ENCODE measurements at regions not wholly inside any gene's neighbourhood (a gene's known extent, or its start where the extent isn't known, plus 50 kb on each side); places are given as distances from the start of the nearest gene placed in this dataset.

DNA sequence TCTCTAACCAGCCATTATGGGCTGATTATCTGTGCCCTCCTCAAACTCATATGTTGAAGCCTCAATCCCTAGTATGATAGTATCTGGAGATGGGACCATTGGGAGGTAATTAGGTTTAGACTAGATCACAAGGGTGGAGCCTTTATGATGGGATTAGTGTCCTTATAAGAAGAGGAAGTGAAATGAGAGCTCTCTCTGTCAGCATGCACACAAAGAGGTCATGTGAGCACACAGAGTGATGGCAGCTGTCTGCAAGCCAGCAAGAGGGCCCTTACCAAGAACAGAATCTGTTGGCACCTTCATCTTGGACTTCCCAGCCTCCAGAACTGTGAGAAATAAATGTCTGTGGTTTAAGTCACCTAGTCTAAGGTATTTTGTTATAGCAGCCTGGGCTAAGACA, 101.9 kb downstream of the PCTP start:
- TF ChIP-seq, protein P1, sequence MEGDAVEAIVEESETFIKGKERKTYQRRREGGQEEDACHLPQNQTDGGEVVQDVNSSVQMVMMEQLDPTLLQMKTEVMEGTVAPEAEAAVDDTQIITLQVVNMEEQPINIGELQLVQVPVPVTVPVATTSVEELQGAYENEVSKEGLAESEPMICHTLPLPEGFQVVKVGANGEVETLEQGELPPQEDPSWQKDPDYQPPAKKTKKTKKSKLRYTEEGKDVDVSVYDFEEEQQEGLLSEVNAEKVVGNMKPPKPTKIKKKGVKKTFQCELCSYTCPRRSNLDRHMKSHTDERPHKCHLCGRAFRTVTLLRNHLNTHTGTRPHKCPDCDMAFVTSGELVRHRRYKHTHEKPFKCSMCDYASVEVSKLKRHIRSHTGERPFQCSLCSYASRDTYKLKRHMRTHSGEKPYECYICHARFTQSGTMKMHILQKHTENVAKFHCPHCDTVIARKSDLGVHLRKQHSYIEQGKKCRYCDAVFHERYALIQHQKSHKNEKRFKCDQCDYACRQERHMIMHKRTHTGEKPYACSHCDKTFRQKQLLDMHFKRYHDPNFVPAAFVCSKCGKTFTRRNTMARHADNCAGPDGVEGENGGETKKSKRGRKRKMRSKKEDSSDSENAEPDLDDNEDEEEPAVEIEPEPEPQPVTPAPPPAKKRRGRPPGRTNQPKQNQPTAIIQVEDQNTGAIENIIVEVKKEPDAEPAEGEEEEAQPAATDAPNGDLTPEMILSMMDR (IDR thresholded peaks at IDR 0.05): no peak
- no peak for TF ChIP-seq POLR2A (IDR thresholded peaks at IDR 0.05)

All from Peyer's patch (tissue), 4 donors.